ENCODE measurements at regions not wholly inside any gene's neighbourhood (a gene's known extent, or its start where the extent isn't known, plus 50 kb on each side); places are given as distances from the start of the nearest gene placed in this dataset.
A peak's percentile ranks its signal among the peaks of the same experiment; 100 is the strongest.

DNA sequence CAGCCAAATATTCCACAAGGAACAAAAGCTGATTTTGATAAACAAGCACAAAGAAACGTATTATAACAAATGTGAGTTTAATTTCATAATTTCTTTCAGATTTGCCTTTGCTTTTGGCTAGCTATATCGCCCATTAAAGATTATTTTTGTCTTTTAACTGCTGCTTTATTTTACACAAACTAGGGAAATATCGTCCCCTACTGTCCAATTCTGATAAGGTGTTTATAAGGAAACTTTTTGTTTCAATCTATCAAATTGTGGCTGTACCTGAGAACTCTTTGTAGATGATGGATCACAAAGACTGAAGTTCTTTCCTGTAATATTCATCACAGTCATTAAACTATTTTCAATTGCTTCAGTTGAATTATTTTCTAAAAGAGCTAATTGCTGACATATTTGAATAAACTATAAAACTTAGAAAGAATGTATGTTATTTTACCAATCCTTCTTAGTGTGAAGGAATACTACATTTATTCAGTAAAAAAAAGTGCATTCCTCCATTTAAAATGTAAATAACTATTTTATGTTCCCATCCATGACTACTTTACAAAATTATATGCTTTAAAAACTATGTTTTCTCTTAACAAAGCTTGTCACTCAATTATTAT is 431.3 kb upstream of the ITGA1 start:
- no peak for TF ChIP-seq POLR2A (IDR thresholded peaks at IDR 0.05)
- TF ChIP-seq, protein P1, sequence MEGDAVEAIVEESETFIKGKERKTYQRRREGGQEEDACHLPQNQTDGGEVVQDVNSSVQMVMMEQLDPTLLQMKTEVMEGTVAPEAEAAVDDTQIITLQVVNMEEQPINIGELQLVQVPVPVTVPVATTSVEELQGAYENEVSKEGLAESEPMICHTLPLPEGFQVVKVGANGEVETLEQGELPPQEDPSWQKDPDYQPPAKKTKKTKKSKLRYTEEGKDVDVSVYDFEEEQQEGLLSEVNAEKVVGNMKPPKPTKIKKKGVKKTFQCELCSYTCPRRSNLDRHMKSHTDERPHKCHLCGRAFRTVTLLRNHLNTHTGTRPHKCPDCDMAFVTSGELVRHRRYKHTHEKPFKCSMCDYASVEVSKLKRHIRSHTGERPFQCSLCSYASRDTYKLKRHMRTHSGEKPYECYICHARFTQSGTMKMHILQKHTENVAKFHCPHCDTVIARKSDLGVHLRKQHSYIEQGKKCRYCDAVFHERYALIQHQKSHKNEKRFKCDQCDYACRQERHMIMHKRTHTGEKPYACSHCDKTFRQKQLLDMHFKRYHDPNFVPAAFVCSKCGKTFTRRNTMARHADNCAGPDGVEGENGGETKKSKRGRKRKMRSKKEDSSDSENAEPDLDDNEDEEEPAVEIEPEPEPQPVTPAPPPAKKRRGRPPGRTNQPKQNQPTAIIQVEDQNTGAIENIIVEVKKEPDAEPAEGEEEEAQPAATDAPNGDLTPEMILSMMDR (IDR thresholded peaks at IDR 0.05): peak in 3 of 6 experiments; percentile 23 to 43 (median 36)
- no peak for DNase-seq
- H3K4me1 ChIP-seq: no peaks in the 10 kb centered on the region
- no peaks in the 10 kb centered on the region for H3K36me3 ChIP-seq
- no peak overlapping the region for H3K27ac ChIP-seq
- no peaks in the 10 kb centered on the region for H3K9me3 ChIP-seq
- no peaks in the 10 kb centered on the region for H3K27me3 ChIP-seq
- H3K4me3 ChIP-seq (replicated peaks in 1 of 3): no peak overlapping the region
- WGBS, 2 donors: 30 to 40% methylated on average over 3 of the region's 3 CpGs
- intact Hi-C loops (cut with DNase I): no loop called here

DNA sequence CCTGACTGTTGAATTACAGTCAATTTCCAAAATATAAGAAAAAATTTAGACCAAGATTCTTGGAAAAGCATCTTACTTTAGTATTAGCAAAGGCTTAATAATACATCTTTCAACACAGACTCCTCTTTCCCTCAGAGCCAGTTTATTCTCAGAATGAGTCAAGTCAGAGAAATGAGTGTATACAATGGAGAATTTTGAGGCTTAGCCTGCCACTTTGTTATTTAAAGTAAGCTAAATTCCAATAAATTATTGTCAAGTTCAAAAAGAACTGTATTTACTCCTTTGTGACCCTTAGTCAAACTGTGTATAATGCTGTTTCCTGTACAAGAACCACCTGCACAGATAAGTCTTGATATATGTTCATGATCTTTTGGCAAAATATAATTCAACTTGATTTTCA is 428.5 kb upstream of the ITGA1 start:
- Histone ChIP-seq H3K9me3 (no peaks in the 10 kb centered on the region), H3K4me1 (no peaks in the 10 kb centered on the region), H3K4me3 (replicated peaks in 1 of 3) (no peak overlapping the region), H3K36me3 (no peaks in the 10 kb centered on the region), H3K27me3 (no peaks in the 10 kb centered on the region), H3K27ac (no peak overlapping the region)
- no peak for DNase-seq
- TF ChIP-seq, protein P1 (IDR thresholded peaks at IDR 0.05): no peak
- no peak for TF ChIP-seq POLR2A (IDR thresholded peaks at IDR 0.05)
- intact Hi-C loops (cut with DNase I): no loop called here

DNA sequence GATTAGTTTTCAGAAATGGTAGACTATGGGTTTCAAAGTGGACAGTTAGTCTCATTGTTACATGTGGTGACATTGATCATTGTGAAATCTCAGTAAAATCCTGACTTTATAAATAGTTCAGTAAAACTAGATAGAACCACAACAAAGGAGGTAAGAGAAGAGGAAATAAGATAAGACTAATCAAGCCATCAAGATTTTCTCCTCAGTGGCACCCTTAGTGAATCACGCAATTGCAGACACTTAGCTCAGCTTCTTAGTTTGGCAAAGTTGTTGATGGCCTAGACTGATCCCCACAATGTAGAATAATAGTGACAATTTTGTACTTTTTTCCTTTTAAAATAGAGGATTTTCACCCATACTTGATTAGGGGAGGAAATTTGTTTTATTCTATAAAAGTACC is 426.7 kb upstream of the ITGA1 start:
- WGBS, 2 donors: 85 to 92% methylated on average over 1 of the region's 1 CpG
- TF ChIP-seq POLR2A (IDR thresholded peaks at IDR 0.05): no peak
- TF ChIP-seq, protein P1 (IDR thresholded peaks at IDR 0.05): no peak
- Histone ChIP-seq H3K4me1 (no peaks in the 10 kb centered on the region), H3K27me3 (no peaks in the 10 kb centered on the region), H3K27ac (no peak overlapping the region), H3K36me3 (no peaks in the 10 kb centered on the region), H3K4me3 (replicated peaks in 1 of 3) (no peak overlapping the region), H3K9me3 (no peaks in the 10 kb centered on the region)
- DNase-seq: no peak
- intact Hi-C loops (cut with DNase I): no loop called here

DNA sequence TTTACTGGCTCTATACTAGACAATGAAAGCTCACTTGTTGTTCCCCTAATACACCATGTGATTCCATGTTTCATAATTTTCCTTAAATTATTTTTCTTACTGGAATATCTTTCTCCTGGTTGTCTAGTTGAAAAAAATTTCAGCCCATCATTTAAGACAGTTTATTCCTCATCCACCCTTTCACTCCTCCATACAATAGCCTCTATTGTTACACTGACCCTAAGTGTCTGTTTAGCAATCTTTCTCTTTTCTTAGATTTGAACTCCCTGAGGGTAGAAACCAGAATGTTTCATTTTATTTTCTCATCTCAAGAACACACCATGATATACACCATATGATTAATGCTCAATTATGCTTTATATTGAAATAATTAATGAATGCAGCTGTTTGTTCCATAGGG is 413.4 kb upstream of the ITGA1 start:
- H3K4me1 ChIP-seq: no peaks in the 10 kb centered on the region
- no peaks in the 10 kb centered on the region for H3K27me3 ChIP-seq
- intact Hi-C loops (cut with DNase I): no loop called here
- H3K9me3 ChIP-seq: no peaks in the 10 kb centered on the region
- no peak overlapping the region for H3K4me3 ChIP-seq (replicated peaks in 1 of 3)
- TF ChIP-seq, protein P1 (IDR thresholded peaks at IDR 0.05): no peak
- no peak for TF ChIP-seq POLR2A (IDR thresholded peaks at IDR 0.05)
- no peak for DNase-seq
- no peak overlapping the region for H3K27ac ChIP-seq
- H3K36me3 ChIP-seq: no peaks in the 10 kb centered on the region

DNA sequence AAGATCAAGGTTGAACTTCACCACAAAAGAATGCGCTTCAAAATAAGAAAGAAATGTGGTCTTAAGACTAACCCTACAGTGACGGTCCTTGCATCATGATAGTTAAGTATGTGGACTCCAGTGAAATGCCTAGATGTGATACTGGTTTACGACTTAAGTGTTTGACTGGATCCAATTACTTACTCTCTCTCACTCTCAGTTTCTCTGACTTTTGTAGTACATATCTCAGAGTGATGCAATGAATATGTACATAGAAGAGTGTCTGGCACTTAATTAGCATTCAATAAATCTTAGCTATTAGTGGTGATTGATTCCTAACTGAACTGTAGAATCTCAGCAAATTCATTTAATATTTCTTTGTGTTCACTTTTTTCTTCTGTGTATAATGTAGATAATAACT is 411.7 kb upstream of the ITGA1 start:
- H3K27ac ChIP-seq: no peak overlapping the region
- H3K4me3 ChIP-seq (replicated peaks in 1 of 3): no peak overlapping the region
- intact Hi-C loops (cut with DNase I): no loop called here
- no peaks in the 10 kb centered on the region for H3K27me3 ChIP-seq
- WGBS, 2 donors: 85 to 89% methylated on average over 3 of the region's 3 CpGs
- TF ChIP-seq POLR2A (IDR thresholded peaks at IDR 0.05): no peak
- TF ChIP-seq, protein P1 (IDR thresholded peaks at IDR 0.05): no peak
- H3K9me3 ChIP-seq: no peaks in the 10 kb centered on the region
- H3K36me3 ChIP-seq: no peaks in the 10 kb centered on the region
- DNase-seq: no peak
- no peaks in the 10 kb centered on the region for H3K4me1 ChIP-seq
